ENCODE measurements at regions not wholly inside any gene's neighbourhood (a gene's known extent, or its start where the extent isn't known, plus 50 kb on each side); places are given as distances from the start of the nearest gene placed in this dataset.

- TF ChIP-seq CTCF (IDR thresholded peaks at IDR 0.05; ENCODE audit: low read depth, low read length, missing control alignments) = no peak
- no peak for DNase-seq (ENCODE audit: extremely low read depth, low read depth)
These were observed 103.6 kb downstream of the TRIM29 start for GRCh38 chr11:120034176-120034875.

GRCh38 chr11:120032766-120033390 is 105.0 kb downstream of the TRIM29 start:
- no peak overlapping the region for H3K4me3 ChIP-seq (replicated peaks; ENCODE audit: low read depth, low read length)
- no peak for DNase-seq (ENCODE audit: extremely low read depth, low read depth)
- no peak for TF ChIP-seq CTCF (IDR thresholded peaks at IDR 0.05; ENCODE audit: low read depth, low read length, missing control alignments)

More at GRCh38 chr11:120034176-120034875, 103.6 kb downstream of the TRIM29 start:
- no peak overlapping the region for H3K4me3 ChIP-seq (replicated peaks; ENCODE audit: low read depth, low read length)

- H3K4me3 ChIP-seq (replicated peaks; ENCODE audit: low read depth, low read length) = no peak overlapping the region
- DNase-seq (ENCODE audit: extremely low read depth, low read depth) = no peak
- no peak for TF ChIP-seq CTCF (IDR thresholded peaks at IDR 0.05; ENCODE audit: low read depth, low read length, missing control alignments)
These were observed 106.0 kb downstream of the TRIM29 start for GRCh38 chr11:120031612-120032600.

GRCh38 chr11:120031156-120031555 is 106.8 kb downstream of the TRIM29 start:
- H3K4me3 ChIP-seq (replicated peaks; ENCODE audit: low read depth, low read length) = no peak overlapping the region
- TF ChIP-seq CTCF (IDR thresholded peaks at IDR 0.05; ENCODE audit: low read depth, low read length, missing control alignments) = no peak
- DNase-seq (ENCODE audit: extremely low read depth, low read depth) = no peak

- H3K4me3 ChIP-seq (replicated peaks; ENCODE audit: low read depth, low read length) = no peak overlapping the region
- no peak for TF ChIP-seq CTCF (IDR thresholded peaks at IDR 0.05; ENCODE audit: low read depth, low read length, missing control alignments)
- DNase-seq (ENCODE audit: extremely low read depth, low read depth) = no peak
These were observed 107.5 kb downstream of the TRIM29 start for GRCh38 chr11:120030411-120030810.

GRCh38 chr11:120029321-120029720 is 108.6 kb downstream of the TRIM29 start:
- TF ChIP-seq CTCF (IDR thresholded peaks at IDR 0.05; ENCODE audit: low read depth, low read length, missing control alignments) = no peak
- no peak overlapping the region for H3K4me3 ChIP-seq (replicated peaks; ENCODE audit: low read depth, low read length)
- DNase-seq (ENCODE audit: extremely low read depth, low read depth) = no peak

Measured in HFF-Myc (cell line).